ENCODE measurements at regions not wholly inside any gene's neighbourhood (a gene's known extent, or its start where the extent isn't known, plus 50 kb on each side); places are given as distances from the start of the nearest gene placed in this dataset.

DNA sequence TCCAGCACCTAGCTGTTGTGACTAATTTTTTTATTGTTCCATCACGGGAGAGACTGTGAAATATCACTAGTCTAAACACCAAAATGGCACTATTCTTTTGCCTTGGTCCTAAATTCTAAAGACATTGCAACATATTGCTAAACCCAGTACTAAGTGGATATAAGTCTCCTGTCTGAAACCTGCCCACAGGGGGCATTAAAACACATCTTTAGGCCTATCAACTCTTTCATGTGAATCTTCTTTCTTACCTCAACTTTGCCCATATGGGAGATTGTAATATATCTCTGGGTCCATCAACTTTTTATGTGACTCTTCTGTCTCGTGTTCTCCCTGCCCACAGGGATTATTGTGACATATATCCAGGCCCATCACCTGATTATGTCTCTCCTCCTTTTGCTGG lies 317.2 kb downstream of the RPS4Y2 start:
- H3K27me3 ChIP-seq (replicated peaks in 1 of 7): no peaks in the 10 kb centered on the region
- no peaks in the 10 kb centered on the region for H3K36me3 ChIP-seq
- H3K9me3 ChIP-seq: no peaks in the 10 kb centered on the region
- 50 to 75% (median 72%) methylated on average over 2 of the region's 2 CpGs; no CpG with 5 or more reads in 2 of the 5 donors for WGBS, 5 donors
- TF ChIP-seq CTCF (IDR thresholded peaks at IDR 0.05 in 8 of 11, conservative IDR thresholded peaks at IDR 0.05 in 3 of 11) (peak in 1 of 11 experiments; percentile 30), POLR2A (IDR thresholded peaks at IDR 0.05) (no peak)
- H3K4me3 ChIP-seq: peak overlapping the region in 1 of 8 donors; percentile 42
- H3K27ac ChIP-seq: peak overlapping the region in 3 of 8 donors; percentile 71 to 86 (median 81)
- no peak for DNase-seq
- intact Hi-C loops (cut with DNase I; ENCODE audit: low total_unique reads): no loop called here
- H3K4me1 ChIP-seq: no peaks in the 10 kb centered on the region

DNA sequence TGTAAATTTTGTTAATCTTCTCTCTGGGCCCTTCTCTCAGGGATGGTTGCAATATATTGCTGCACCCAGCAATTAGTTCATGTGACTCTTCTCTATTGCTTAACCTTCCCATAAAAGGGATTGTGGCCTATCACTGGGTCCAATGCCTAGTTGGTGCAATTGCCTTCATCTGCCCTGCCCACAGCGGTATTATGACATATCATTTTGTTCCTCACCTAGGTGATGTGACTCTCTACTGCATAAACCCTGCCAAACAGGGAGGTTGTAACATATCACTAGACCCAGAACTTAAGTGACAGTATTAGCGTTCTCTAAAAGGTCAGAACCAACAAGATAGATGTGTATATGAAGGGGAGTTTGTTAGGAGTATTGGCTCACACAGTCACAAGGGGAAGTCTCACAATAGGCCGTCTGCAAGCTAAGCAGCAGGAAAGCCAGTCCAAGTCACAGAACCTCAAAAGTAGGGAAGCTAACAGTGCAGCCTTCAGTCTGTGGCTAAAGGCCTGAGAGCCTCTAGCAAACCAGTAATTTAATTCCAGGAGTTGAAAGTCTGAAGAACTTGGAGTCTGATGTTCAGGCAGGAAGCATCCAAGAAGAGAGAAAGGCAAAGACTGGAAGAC lies 317.8 kb downstream of the RPS4Y2 start:
- intact Hi-C loops (cut with DNase I; ENCODE audit: low total_unique reads): no loop called here
- WGBS, 5 donors: 43 to 63% (median 45%) methylated on average over 2 to 3 of the region's 3 CpGs; no CpG with 5 or more reads in 2 of the 5 donors
- H3K9me3 ChIP-seq: no peaks in the 10 kb centered on the region
- no peaks in the 10 kb centered on the region for H3K36me3 ChIP-seq
- H3K27me3 ChIP-seq (replicated peaks in 1 of 7): no peaks in the 10 kb centered on the region
- peak overlapping the region in 1 of 8 donors; percentile 43 for H3K4me3 ChIP-seq
- TF ChIP-seq CTCF (IDR thresholded peaks at IDR 0.05 in 8 of 11, conservative IDR thresholded peaks at IDR 0.05 in 3 of 11) (no peak), POLR2AphosphoS5 (IDR thresholded peaks at IDR 0.05) (no peak), POLR2A (IDR thresholded peaks at IDR 0.05) (no peak)
- no peaks in the 10 kb centered on the region for H3K4me1 ChIP-seq
- H3K27ac ChIP-seq: peak overlapping the region in 3 of 8 donors; percentile 71 to 86 (median 81)
- no peak for DNase-seq

GRCh38 chrY:21075658-21076057 lies 319.8 kb downstream of the RPS4Y2 start:
- Histone ChIP-seq H3K9me3 (no peaks in the 10 kb centered on the region), H3K4me3 (peak overlapping the region in 1 of 8 donors; percentile 43), H3K27ac (peak overlapping the region in 1 of 8 donors; percentile 86), H3K27me3 (replicated peaks in 1 of 7) (no peaks in the 10 kb centered on the region), H3K4me1 (no peaks in the 10 kb centered on the region), H3K36me3 (no peaks in the 10 kb centered on the region)
- WGBS, 5 donors: 74 to 77% (median 75%) methylated on average over 3 of the region's 3 CpGs; no CpG with 5 or more reads in 2 of the 5 donors
- DNase-seq: no peak
- intact Hi-C loops (cut with DNase I; ENCODE audit: low total_unique reads): no loop called here
- TF ChIP-seq POLR2AphosphoS5 (IDR thresholded peaks at IDR 0.05): no peak

DNA sequence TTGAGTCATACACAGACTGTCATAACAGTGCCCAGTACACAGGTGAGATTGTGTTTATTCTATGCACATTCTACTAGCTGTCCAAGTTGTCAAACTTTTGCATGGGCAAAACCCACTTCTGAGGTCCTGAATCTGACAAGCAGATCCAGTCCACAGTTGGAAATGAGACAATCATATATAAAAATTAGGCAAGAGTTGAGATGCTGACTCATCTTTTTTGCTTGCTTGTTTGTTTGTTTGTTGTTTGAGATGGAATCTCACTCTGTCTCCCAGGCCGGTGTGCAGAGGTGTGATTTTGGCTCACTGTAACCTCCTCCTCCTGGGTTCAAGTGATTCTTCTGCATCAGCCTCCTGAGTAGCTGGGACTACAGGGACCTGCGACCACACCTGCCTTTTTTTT lies 323.8 kb downstream of the RPS4Y2 start:
- intact Hi-C loops (cut with DNase I; ENCODE audit: low total_unique reads): no loop called here
- Histone ChIP-seq H3K4me3 (peak overlapping the region in 1 of 8 donors; percentile 25), H3K27me3 (replicated peaks in 1 of 7) (no peaks in the 10 kb centered on the region), H3K4me1 (no peaks in the 10 kb centered on the region), H3K36me3 (no peaks in the 10 kb centered on the region), H3K9me3 (no peaks in the 10 kb centered on the region), H3K27ac (peak overlapping the region in 2 of 8 donors; percentile 55 to 77)
- 7 to 89% (median 85%) methylated on average over 1 to 2 of the region's 2 CpGs; no CpG with 5 or more reads in 2 of the 5 donors for WGBS, 5 donors
- no peak for TF ChIP-seq POLR2AphosphoS5 (IDR thresholded peaks at IDR 0.05)
- no peak for TF ChIP-seq POLR2A (IDR thresholded peaks at IDR 0.05)
- TF ChIP-seq CTCF (IDR thresholded peaks at IDR 0.05 in 8 of 11, conservative IDR thresholded peaks at IDR 0.05 in 3 of 11): no peak
- no peak for DNase-seq
